Upper lobe of left lung (tissue), 6 donors: ENCODE measurements at regions not wholly inside any gene's neighbourhood (a gene's known extent, or its start where the extent isn't known, plus 50 kb on each side); places are given as distances from the start of the nearest gene placed in this dataset.
"Not testable (repeated sequence)": the region's sequence is repeated elsewhere in the genome, so short reads cannot be mapped to it uniquely, and the experiment has no call there.

Experiments
- ATAC-seq, 2 donors: fragments of 200-7000 bp; cut with Tn5 transposase; one replicate each; pipeline ENCODE4 v1.9.1; 2022; ENCODE audit warnings: mild to moderate bottlenecking in 2 of 2, moderate library complexity in 2 of 2; ENCODE audit not compliant: low FRiP score in 2 of 2
- DNase-seq, 2 donors: peaks; one replicate each; pipeline ENCODE4 v3.0.0-alpha.2; 2019 to 2020
- H3K27ac ChIP-seq, 4 donors: fragments of 200-600 bp; sonication (generic); one replicate each; pipeline ENCODE4 v1.5.1; 2016 to 2019
- H3K27me3 ChIP-seq, 4 donors: fragments of 200-600 bp; sonication (generic); one replicate each; pipeline ENCODE4 v1.5.1; 2017 to 2019
- H3K36me3 ChIP-seq, 4 donors: fragments of 200-600 bp; sonication (generic); one replicate each; pipeline ENCODE4 v1.5.1; 2016 to 2019
- H3K4me1 ChIP-seq, 4 donors: fragments of 200-600 bp; sonication (generic); one replicate each; pipeline ENCODE4 v1.5.1; 2018 to 2019
- H3K4me3 ChIP-seq, 4 donors: fragments of 200-600 bp; sonication (generic); one replicate each; pipeline ENCODE4 v1.5.1; 2017 to 2019; ENCODE audit warnings: mild to moderate bottlenecking in 2 of 4, moderate library complexity in 1 of 4
- H3K9me3 ChIP-seq, 4 donors: fragments of 200-600 bp; sonication (generic); one replicate each; pipeline ENCODE4 v1.5.1; 2018 to 2019
- EP300 ChIP-seq, 4 donors: sonication (generic); formaldehyde crosslinking; IDR thresholded peaks; one replicate each; pipeline ENCODE4 v1.5.1; 2017; ENCODE audit warnings: antibody characterized with exemption in 4 of 4, control low read depth in 2 of 4
- POLR2A ChIP-seq, 4 donors: fragments of 450-650 bp; IDR thresholded peaks; one replicate each; pipeline ENCODE4 v1.5.1; 2016 to 2017; ENCODE audit warnings: antibody characterized with exemption in 4 of 4, mild to moderate bottlenecking in 2 of 4
- POLR2AphosphoS5 ChIP-seq, 2 donors: sonication (generic); formaldehyde crosslinking; IDR thresholded peaks; one replicate each; pipeline ENCODE4 v1.5.1; 2017; ENCODE audit warnings: antibody characterized with exemption in 2 of 2
- WGBS, 2 donors: methylation state at CpG; one replicate each; pipeline ENCODE4 v1.1.5; 2017 to 2018; 5-methylcytosine and 5-hydroxymethylcytosine counted together
- TF ChIP-seq, protein P1 (sequence below), 6 experiments: fragments of 450-650 bp in 4 of 6; fragments of 200-600 bp in 2 of 6; sonication (generic) in 2 of 6; IDR thresholded peaks; one replicate each; pipeline ENCODE4 v1.5.1; 2016 to 2019; ENCODE audit warnings: antibody characterized with exemption in 6 of 6
- donor health status: DM: no; HTN: no; CAD: no; lungs with moderate emphysema.
- donor health status: DM: no; HTN: yes; CAD: no; lungs with severe emphysema.

GRCh38 chr10:3656214-3656613 is 128.8 kb downstream of the KLF6 start:
- Histone ChIP-seq H3K9me3 (no peaks in the 10 kb centered on the region), H3K27me3 (no peaks in the 10 kb centered on the region), H3K27ac (no peak overlapping the region), H3K4me3 (no peak overlapping the region), H3K36me3 (no peaks in the 10 kb centered on the region), H3K4me1 (no peaks in the 10 kb centered on the region)
- 74 to 78% methylated on average over 3 of the region's 3 CpGs for WGBS, 2 donors
- ATAC-seq (no peak), DNase-seq (no peak)
- no peak for TF ChIP-seq EP300 (IDR thresholded peaks at IDR 0.05)
- no peak for TF ChIP-seq POLR2AphosphoS5 (IDR thresholded peaks at IDR 0.05)
- no peak for TF ChIP-seq POLR2A (IDR thresholded peaks at IDR 0.05)
- TF ChIP-seq, protein P1, sequence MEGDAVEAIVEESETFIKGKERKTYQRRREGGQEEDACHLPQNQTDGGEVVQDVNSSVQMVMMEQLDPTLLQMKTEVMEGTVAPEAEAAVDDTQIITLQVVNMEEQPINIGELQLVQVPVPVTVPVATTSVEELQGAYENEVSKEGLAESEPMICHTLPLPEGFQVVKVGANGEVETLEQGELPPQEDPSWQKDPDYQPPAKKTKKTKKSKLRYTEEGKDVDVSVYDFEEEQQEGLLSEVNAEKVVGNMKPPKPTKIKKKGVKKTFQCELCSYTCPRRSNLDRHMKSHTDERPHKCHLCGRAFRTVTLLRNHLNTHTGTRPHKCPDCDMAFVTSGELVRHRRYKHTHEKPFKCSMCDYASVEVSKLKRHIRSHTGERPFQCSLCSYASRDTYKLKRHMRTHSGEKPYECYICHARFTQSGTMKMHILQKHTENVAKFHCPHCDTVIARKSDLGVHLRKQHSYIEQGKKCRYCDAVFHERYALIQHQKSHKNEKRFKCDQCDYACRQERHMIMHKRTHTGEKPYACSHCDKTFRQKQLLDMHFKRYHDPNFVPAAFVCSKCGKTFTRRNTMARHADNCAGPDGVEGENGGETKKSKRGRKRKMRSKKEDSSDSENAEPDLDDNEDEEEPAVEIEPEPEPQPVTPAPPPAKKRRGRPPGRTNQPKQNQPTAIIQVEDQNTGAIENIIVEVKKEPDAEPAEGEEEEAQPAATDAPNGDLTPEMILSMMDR (IDR thresholded peaks at IDR 0.05): no peak

GRCh38 chr10:3655528-3655927 is 129.5 kb downstream of the KLF6 start:
- H3K27me3 ChIP-seq: no peaks in the 10 kb centered on the region
- DNase-seq (no peak), ATAC-seq (peak; percentile 16 to 42)
- no peaks in the 10 kb centered on the region for H3K4me1 ChIP-seq
- no peaks in the 10 kb centered on the region for H3K36me3 ChIP-seq
- TF ChIP-seq EP300 (IDR thresholded peaks at IDR 0.05) (no peak), POLR2AphosphoS5 (IDR thresholded peaks at IDR 0.05) (no peak), POLR2A (IDR thresholded peaks at IDR 0.05) (no peak)
- TF ChIP-seq, protein P1 (IDR thresholded peaks at IDR 0.05): no peak
- peak overlapping the region in 1 of 4 donors; percentile 59 for H3K27ac ChIP-seq
- H3K9me3 ChIP-seq: no peaks in the 10 kb centered on the region
- H3K4me3 ChIP-seq: no peak overlapping the region
- WGBS, 2 donors: 41 to 57% methylated on average over 7 of the region's 7 CpGs

DNA sequence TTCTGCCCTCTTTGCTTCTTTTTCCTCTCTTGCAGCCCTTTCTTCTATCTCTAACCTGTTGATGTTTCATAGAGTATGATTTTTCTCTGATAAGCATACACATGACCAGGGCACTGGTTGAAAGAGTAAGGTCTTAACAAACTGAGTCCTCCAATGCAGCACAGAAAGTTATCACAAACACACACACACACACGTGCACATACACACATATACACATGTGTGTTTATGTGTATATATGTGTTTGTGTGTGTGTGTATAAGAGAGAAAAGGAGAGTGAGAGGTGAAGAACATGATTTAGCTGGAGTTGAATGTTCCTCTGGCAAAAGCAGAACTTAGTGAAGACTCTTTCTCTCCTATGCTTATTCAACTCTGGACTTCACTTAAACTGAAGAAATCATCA is 130.0 kb downstream of the KLF6 start:
- no peak for ATAC-seq
- 43 to 69% methylated on average over 1 of the region's 1 CpG for WGBS, 2 donors
- no peak for TF ChIP-seq EP300 (IDR thresholded peaks at IDR 0.05)
- TF ChIP-seq POLR2A (IDR thresholded peaks at IDR 0.05): no peak
- TF ChIP-seq POLR2AphosphoS5 (IDR thresholded peaks at IDR 0.05): no peak
- TF ChIP-seq, protein P1 (IDR thresholded peaks at IDR 0.05): no peak

GRCh38 chr10:3654496-3654895 is 130.5 kb downstream of the KLF6 start:
- ATAC-seq: no peak
- Histone ChIP-seq H3K27ac (no peak overlapping the region), H3K9me3 (no peaks in the 10 kb centered on the region), H3K36me3 (no peaks in the 10 kb centered on the region), H3K4me3 (no peak overlapping the region), H3K4me1 (no peaks in the 10 kb centered on the region), H3K27me3 (no peaks in the 10 kb centered on the region)
- 72 to 89% methylated on average over 2 of the region's 2 CpGs for WGBS, 2 donors
- TF ChIP-seq POLR2AphosphoS5 (IDR thresholded peaks at IDR 0.05) (no peak), POLR2A (IDR thresholded peaks at IDR 0.05) (no peak), EP300 (IDR thresholded peaks at IDR 0.05) (no peak)
- TF ChIP-seq, protein P1 (IDR thresholded peaks at IDR 0.05): no peak
- no peak for DNase-seq

More for the DNA sequence above, 130.0 kb downstream of the KLF6 start:
- Histone ChIP-seq H3K36me3 (no peaks in the 10 kb centered on the region), H3K4me3 (no peak overlapping the region), H3K9me3 (no peaks in the 10 kb centered on the region), H3K4me1 (no peaks in the 10 kb centered on the region), H3K27ac (no peak overlapping the region), H3K27me3 (no peaks in the 10 kb centered on the region)
- no peak for DNase-seq

GRCh38 chr10:3653303-3653702 is 131.7 kb downstream of the KLF6 start:
- ATAC-seq, H3K4me1 ChIP-seq: not testable (repeated sequence)
- 86 to 89% methylated on average over 2 of the region's 2 CpGs for WGBS, 2 donors

More at GRCh38 chr10:3653303-3653702, 131.7 kb downstream of the KLF6 start:
- peak overlapping the region in 1 of 4 donors; percentile 21 for H3K4me3 ChIP-seq
- H3K27me3 ChIP-seq, H3K27ac ChIP-seq, DNase-seq, H3K36me3 ChIP-seq, H3K9me3 ChIP-seq: not testable (repeated sequence)
